Prostate gland (tissue), 2 donors: ENCODE measurements at regions not wholly inside any gene's neighbourhood (a gene's known extent, or its start where the extent isn't known, plus 50 kb on each side); places are given as distances from the start of the nearest gene placed in this dataset.

ENCODE experiments used
- POLR2A ChIP-seq: fragments of 450-650 bp; IDR thresholded peaks from one replicate; pipeline ENCODE4 v1.6.1; 2016; ENCODE audit warnings: antibody characterized with exemption, mild to moderate bottlenecking
- POLR2AphosphoS5 ChIP-seq: sonication (generic); formaldehyde crosslinking; IDR thresholded peaks from one replicate; pipeline ENCODE4 v1.6.1; 2017; ENCODE audit warnings: antibody characterized with exemption
- TF ChIP-seq, protein P1 (sequence below), 4 experiments: fragments of 200-600 bp in 2 of 4; fragments of 450-650 bp in 2 of 4; sonication (generic) in 2 of 4; IDR thresholded peaks; 1 replicate in 3 of 4; 2 replicates in 1 of 4; pipeline ENCODE4 v1.5.1; 2016 to 2019; ENCODE audit warnings: antibody characterized with exemption in 4 of 4, mild to moderate bottlenecking in 2 of 4, moderate library complexity in 2 of 4

DNA sequence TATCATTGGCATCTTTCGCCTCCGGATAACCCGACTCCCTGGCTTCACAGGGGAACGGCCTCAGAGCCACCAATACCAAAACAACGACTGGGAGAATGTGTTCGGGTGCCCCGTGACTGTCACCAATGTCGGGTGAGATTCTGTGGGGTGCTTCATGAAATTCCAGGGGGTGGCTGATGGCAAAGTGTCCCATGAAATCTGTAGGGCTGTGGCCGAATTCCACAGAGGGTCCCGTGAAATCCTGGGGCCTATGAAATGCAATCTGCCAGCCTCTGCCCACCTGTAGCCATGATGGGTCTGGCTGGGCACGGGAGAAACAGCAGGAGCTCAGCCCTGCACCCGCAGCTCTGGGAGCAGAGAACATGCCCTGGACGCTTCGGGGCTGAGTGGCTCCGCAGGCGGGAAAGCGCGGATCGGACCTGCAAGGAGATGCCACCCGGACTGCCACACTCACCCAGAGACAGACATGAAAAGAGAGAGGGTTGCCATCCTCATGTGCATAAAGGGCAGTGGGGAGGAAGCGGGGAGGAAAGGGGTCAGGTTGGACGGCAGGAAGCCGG lies 192.4 kb downstream of the OLFM1 start:
- TF ChIP-seq, protein P1, sequence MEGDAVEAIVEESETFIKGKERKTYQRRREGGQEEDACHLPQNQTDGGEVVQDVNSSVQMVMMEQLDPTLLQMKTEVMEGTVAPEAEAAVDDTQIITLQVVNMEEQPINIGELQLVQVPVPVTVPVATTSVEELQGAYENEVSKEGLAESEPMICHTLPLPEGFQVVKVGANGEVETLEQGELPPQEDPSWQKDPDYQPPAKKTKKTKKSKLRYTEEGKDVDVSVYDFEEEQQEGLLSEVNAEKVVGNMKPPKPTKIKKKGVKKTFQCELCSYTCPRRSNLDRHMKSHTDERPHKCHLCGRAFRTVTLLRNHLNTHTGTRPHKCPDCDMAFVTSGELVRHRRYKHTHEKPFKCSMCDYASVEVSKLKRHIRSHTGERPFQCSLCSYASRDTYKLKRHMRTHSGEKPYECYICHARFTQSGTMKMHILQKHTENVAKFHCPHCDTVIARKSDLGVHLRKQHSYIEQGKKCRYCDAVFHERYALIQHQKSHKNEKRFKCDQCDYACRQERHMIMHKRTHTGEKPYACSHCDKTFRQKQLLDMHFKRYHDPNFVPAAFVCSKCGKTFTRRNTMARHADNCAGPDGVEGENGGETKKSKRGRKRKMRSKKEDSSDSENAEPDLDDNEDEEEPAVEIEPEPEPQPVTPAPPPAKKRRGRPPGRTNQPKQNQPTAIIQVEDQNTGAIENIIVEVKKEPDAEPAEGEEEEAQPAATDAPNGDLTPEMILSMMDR (IDR thresholded peaks at IDR 0.05), result no peak
- TF ChIP-seq POLR2A (no peak), POLR2AphosphoS5 (no peak)
